HFF-Myc (cell line): ENCODE measurements at regions not wholly inside any gene's neighbourhood (a gene's known extent, or its start where the extent isn't known, plus 50 kb on each side); places are given as distances from the start of the nearest gene placed in this dataset.
"Not testable (repeated sequence)": the region's sequence is repeated elsewhere in the genome, so short reads cannot be mapped to it uniquely, and the experiment has no call there.

Experiments
- DNase-seq: peaks from one replicate; pipeline ENCODE4 v3.0.0-alpha.2; 2011; ENCODE audit warnings: low read depth; ENCODE audit errors: extremely low read depth
- H3K4me3 ChIP-seq: replicated peaks from 2 replicates; pipeline ENCODE4 v1.5.1; 2011; ENCODE audit warnings: low read depth, mild to moderate bottlenecking, control low read depth, low read length
- CTCF ChIP-seq: IDR thresholded peaks from 2 replicates; pipeline ENCODE4 v1.5.1; 2012; ENCODE audit warnings: mild to moderate bottlenecking, low read depth, low read length, control low read depth; ENCODE audit errors: missing control alignments

GRCh38 chr10:23630885-23631284 is 192.0 kb downstream of the OTUD1 start:
- no peak for DNase-seq
- TF ChIP-seq CTCF, result no peak
- H3K4me3 ChIP-seq, result no peak overlapping the region

- no peak for TF ChIP-seq CTCF
- no peak for DNase-seq
Measured at GRCh38 chr10:23643111-23643780, 204.4 kb downstream of the OTUD1 start.

GRCh38 chr10:23648618-23649017 is 209.7 kb downstream of the OTUD1 start:
- no peak for TF ChIP-seq CTCF
- no peak for DNase-seq
- no peak overlapping the region for H3K4me3 ChIP-seq

More at GRCh38 chr10:23643111-23643780, 204.4 kb downstream of the OTUD1 start:
- no peak overlapping the region for H3K4me3 ChIP-seq

GRCh38 chr10:23656735-23657134 is 217.9 kb downstream of the OTUD1 start:
- TF ChIP-seq CTCF, result no peak
- DNase-seq, result no peak
- no peak overlapping the region for H3K4me3 ChIP-seq

- no peak for TF ChIP-seq CTCF
- no peak overlapping the region for H3K4me3 ChIP-seq
- no peak for DNase-seq
Measured at GRCh38 chr10:23657677-23658076, 218.8 kb downstream of the OTUD1 start.

- DNase-seq, H3K4me3 ChIP-seq: not testable (repeated sequence)
Measured at GRCh38 chr10:23671866-23672265, 233.0 kb downstream of the OTUD1 start.

GRCh38 chr10:23675585-23675984 is 236.7 kb downstream of the OTUD1 start:
- TF ChIP-seq CTCF, result no peak
- DNase-seq, result no peak
- no peak overlapping the region for H3K4me3 ChIP-seq
